HG02938 (cell line): ENCODE measurements at regions not wholly inside any gene's neighbourhood (a gene's known extent, or its start where the extent isn't known, plus 50 kb on each side); places are given as distances from the start of the nearest gene placed in this dataset.
"Not testable (repeated sequence)": the region's sequence is repeated elsewhere in the genome, so short reads cannot be mapped to it uniquely, and the experiment has no call there.

Experiments used
- ATAC-seq: cut with Tn5 transposase; IDR thresholded peaks from one replicate; pipeline ENCODE4 v1.9.1; 2021; ENCODE audit warnings: mild to moderate bottlenecking, moderate library complexity; ENCODE audit not compliant: unreplicated experiment

GRCh38 chr4:97140545-97140944, 1002.7 kb downstream of the STPG2 start:
- ATAC-seq: no peak

- ATAC-seq: not testable (repeated sequence)
These were observed 1001.9 kb downstream of the STPG2 start for GRCh38 chr4:97141332-97141731.

- ATAC-seq: no peak
These were observed 1000.9 kb downstream of the STPG2 start for GRCh38 chr4:97142410-97142809.

DNA sequence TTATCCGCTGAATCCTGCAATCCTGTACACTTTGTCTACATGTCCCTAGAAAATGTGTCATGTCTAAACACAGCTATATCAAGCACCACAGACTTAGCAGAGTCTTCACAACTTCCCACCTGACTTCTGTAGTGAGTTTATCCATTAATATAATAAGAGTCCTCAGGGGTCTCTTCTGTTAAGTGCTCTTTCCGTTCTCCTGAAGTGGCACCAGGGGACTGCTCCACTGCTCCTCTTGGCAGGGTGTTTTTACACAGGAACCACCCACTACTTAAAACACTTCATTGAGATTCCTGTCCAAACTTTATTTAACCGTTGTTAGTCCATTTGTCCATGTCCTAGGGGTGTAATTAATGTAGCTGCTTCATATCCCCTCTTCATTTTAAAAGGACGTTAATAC, 1000.4 kb downstream of the STPG2 start:
- ATAC-seq: no peak

DNA sequence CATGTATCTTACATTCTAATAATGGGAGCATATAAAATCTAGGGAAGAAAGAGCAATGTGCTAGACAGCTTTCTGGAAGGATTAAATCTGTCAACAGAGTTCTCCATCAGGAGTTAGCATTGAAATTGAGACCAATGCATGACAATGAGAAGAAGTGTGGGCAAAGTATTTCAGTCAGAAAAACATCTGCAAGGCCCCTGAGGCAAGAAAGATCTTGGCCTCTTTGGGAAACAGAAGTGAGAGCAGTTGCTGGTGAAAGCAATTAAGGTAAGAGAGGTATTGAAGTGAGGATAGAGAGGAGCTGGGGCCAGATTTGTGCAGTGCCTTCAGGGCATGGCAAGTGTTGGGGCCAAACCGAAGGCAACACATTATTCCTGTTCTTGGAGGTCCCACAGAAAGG, 999.1 kb downstream of the STPG2 start:
- ATAC-seq: no peak

DNA sequence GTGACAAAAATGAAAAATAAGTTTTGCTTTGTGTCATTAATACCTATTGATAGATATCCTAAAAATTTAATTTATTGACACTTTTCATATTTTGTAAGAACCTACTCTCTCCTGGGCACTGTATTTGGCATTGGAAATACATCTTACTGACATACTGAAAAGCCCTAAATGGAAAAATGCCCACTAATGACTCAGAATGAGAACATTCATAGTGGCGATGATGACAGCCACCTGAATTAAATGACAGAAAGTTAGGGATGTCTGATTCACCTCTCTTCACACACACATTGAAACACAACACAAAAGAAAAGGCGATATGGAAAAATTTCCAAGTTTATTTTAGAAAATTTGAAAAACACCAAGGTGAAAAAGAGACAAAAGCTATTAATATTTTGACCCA, 992.3 kb downstream of the STPG2 start:
- no peak for ATAC-seq

DNA sequence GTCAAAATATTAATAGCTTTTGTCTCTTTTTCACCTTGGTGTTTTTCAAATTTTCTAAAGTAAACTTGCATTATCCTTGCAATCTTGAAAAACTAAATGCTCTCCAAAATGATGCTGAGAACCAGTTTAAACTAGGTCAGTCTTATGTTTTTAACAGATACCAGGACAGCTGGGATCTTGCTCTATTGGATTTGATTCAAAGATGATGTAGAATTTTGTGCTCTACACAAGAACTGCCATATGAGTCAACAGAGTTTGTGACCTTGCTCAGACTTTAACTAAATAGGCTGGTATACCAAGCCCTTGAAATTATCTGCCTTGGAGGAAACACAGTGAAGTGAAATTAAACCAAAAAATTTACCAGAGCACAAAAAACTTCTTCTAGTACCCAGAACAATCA, 991.1 kb downstream of the STPG2 start:
- no peak for ATAC-seq

GRCh38 chr4:97153042-97153441, 990.2 kb downstream of the STPG2 start:
- ATAC-seq: no peak

GRCh38 chr4:97159625-97160024, 983.7 kb downstream of the STPG2 start:
- ATAC-seq: no peak

GRCh38 chr4:97185233-97185632, 958.0 kb downstream of the STPG2 start:
- no peak for ATAC-seq

DNA sequence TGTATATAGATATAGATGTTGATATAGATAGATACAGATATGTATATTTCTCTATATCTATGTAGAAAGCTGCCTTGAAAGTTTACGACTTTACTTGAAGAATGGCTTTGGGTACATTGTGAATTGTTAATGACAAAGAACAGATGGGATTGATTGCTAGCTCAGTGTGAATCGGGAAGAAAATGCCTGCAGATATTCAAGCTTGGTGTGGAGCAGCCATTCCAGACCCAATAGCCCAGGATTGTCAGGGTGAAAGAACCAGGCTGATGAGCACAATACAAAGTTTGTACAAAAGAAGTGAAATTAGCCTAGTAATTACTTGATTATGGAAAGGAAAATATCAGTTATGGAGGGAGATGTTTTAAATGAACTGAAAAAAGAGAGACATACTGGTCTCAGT, 946.2 kb downstream of the STPG2 start:
- no peak for ATAC-seq

DNA sequence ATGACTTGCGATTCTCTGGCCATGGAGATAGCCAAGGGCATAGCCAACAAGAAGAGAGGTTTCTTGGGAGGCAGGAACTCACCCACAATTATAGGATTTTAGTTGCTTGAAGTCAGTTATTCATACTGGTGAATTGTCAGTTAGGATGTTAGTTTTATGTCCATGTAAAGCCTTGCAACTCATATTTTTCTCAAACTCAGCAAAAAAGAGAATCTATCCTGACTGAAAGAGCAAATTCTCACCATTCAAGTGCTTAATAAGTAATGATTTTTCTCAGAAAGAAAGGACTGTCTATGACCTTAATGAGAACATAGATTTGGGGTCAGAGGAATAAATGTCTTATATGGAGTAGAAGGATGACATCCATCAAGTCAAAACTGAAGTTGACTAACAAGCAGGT, 934.5 kb downstream of the STPG2 start:
- ATAC-seq: no peak

- no peak for ATAC-seq
These were observed 927.8 kb downstream of the STPG2 start for GRCh38 chr4:97215409-97215941.

DNA sequence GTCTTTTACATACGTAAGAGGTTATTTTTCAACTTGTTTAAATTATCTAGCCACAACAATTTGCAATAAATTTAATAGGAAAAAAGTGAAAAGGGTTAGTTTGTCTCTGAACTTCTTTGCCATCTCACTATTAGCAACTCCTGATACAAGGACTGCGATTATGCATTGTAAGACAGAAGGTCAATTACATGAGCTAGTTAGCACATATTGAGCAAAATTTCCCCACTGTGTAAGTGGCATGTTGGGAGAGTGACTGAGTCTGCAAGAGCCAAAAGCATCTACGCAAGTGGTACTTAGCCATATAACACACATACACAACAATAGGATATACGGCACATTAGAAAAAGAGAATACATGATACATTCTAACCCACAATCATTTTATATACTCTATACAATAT, 927.2 kb downstream of the STPG2 start:
- ATAC-seq: no peak

DNA sequence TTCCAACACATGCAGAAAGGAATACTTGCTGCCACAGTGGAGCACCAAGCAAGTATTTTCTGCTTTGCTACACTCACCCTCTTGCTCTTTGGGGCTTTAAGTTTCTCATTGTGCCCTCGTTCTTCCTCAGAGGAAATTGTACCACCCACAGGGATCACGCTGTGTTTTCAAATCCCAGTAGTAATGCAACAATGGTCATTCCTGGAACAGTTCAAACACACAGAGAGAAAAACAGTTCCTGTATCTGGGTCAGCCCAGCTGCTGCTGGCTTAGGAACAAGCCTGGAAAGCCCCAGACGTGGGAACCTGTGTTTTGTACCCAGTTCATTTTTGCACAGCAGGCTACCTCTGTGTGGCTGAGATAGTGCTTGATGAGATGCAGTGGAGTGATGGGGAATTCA, 907.8 kb downstream of the STPG2 start:
- no peak for ATAC-seq

DNA sequence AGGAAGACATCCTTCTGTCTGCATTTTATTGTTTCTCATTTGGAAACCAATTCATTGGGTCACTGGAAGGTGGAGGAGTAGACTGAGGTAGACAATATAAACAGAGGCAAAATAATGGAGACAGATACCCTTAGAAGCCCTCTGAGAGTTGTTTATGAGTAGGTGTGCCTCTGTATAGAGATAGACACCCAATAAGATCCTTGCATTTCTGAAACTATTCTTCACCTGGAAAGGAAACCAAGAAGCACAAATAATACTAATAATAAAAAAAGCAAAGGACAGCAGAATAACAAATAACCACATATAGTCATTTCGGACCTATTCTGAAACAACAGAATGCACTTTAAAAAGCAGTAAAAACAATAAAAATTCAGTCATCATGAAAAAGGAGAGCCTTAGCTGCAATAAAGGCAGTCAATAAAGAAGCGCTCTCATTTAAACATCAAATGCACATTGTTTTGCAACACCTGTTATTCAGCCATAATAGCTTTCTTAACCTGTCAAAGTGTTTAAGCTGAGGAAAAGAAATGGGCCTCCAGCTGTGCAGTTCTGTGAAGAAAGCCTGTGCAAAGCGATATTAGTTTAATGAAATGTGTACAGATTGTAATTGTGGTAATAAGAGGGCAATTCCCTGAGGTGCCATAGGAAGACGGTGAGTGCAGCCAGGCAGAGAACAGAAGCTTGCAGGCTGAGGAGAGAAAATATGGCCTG, 904.2 kb downstream of the STPG2 start:
- ATAC-seq: no peak

- ATAC-seq: no peak
These were observed 903.6 kb downstream of the STPG2 start for GRCh38 chr4:97239667-97239997.

- ATAC-seq: no peak
These were observed 890.6 kb downstream of the STPG2 start for GRCh38 chr4:97252615-97253154.

DNA sequence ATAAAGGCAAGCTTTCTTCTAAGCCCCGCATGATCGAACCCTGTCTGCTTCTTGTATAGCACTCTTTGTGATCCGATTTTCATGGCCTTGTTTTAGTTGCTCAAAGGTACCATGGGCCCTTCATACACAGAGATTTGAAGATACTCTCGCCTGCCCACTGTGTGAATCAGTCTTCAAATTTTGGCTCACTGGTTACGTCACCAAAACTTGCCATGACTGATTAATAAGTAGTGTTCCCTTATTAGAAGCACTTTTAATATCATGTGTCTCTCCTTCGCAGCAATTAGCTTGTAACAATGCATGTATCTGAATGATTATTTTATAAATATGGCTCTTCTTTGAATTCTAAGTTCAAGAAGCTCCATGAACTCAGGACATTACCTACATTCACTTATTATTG, 880.5 kb downstream of the STPG2 start:
- ATAC-seq: no peak

DNA sequence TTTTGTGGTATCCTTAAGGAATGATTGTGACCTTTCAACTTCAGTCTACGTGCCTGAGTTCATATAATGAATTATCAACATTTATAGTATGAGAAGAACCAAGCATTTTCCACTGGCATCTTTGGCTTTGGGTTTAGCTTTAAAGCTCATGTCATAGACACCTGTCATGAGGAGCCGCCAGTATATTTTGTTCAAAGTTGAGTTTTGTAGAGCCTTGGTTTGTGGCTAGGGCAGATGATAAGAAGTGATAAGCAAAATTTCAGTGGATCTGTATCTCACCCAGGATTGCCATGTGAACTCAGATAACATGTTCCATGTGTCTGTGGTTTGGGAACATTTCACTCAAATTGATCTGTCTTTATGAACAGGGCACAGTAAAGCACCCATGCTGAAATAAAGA, 873.2 kb downstream of the STPG2 start:
- ATAC-seq: no peak

DNA sequence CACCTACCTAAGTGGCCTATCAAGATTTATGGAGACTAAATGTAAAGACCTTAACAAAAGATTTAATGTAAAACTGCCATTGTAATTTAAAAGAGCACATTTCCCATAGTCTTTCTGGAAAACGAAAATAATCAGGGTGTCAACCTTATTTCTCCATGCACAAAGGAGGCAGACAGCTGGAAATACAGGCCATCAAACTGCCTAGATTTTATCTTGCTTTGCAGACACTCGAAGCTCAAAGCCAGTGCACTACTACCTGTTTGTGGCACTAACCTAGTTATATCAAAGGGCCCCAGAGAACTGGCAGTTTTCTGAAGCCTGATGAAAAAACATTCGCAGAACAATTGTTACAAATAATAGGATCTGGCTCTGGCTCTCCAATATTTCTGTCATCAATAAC, 863.9 kb downstream of the STPG2 start:
- no peak for ATAC-seq

- ATAC-seq: no peak
These were observed 842.7 kb downstream of the STPG2 start for GRCh38 chr4:97300561-97300960.

GRCh38 chr4:97305351-97305750, 837.9 kb downstream of the STPG2 start:
- no peak for ATAC-seq
